ENCODE measurements at regions not wholly inside any gene's neighbourhood (a gene's known extent, or its start where the extent isn't known, plus 50 kb on each side); places are given as distances from the start of the nearest gene placed in this dataset.

GRCh38 chr21:16028941-16029464, 299.2 kb downstream of the USP25 start:
- H3K9me3 ChIP-seq (ENCODE audit: low read depth, low read length, poor library complexity, severe bottlenecking) = no peaks in the 10 kb centered on the region
- H3K27me3 ChIP-seq (replicated peaks; ENCODE audit: insufficient read depth, low read depth, low read length, poor library complexity) = no peaks in the 10 kb centered on the region
- BruUV-seq (replicated peaks) = no TSS peak
- no peak for TF ChIP-seq CTCF (conservative IDR thresholded peaks at IDR 0.05; ENCODE audit: low read depth, low read length)
- no peak for TF ChIP-seq EZH2 (IDR thresholded peaks at IDR 0.05; ENCODE audit: borderline replicate concordance, low read depth, low read length, poor library complexity, severe bottlenecking)
- POLR2A ChIA-PET (ENCODE audit: low non-redundant PET) = no interaction called here
- H3K4me1 ChIP-seq (ENCODE audit: insufficient read depth, low read length, poor library complexity, severe bottlenecking) = no peaks in the 10 kb centered on the region
- no peak for DNase-seq (ENCODE audit: low spot score)
- H3K27ac ChIP-seq (ENCODE audit: low read depth, low read length, poor library complexity, severe bottlenecking) = no peak overlapping the region
- H3K4me3 ChIP-seq (ENCODE audit: low read depth, low read length, poor library complexity, severe bottlenecking) = no peak overlapping the region
- CTCF ChIA-PET = no interaction called here
- intact Hi-C loops (cut with micrococcal nuclease; ENCODE audit: unreplicated experiment) = no loop called here
- H3K36me3 ChIP-seq (ENCODE audit: insufficient read depth, low read length, poor library complexity, severe bottlenecking) = no peaks in the 10 kb centered on the region

- DNase-seq (ENCODE audit: low spot score) = no peak
- no peaks in the 10 kb centered on the region for H3K36me3 ChIP-seq (ENCODE audit: insufficient read depth, low read length, poor library complexity, severe bottlenecking)
- no peaks in the 10 kb centered on the region for H3K4me1 ChIP-seq (ENCODE audit: insufficient read depth, low read length, poor library complexity, severe bottlenecking)
- ChIA-PET POLR2A (ENCODE audit: low non-redundant PET) (no interaction called here), CTCF (no interaction called here)
- BruUV-seq (replicated peaks) = no TSS peak
- H3K27me3 ChIP-seq (replicated peaks; ENCODE audit: insufficient read depth, low read depth, low read length, poor library complexity) = no peaks in the 10 kb centered on the region
- no peak for TF ChIP-seq CTCF (conservative IDR thresholded peaks at IDR 0.05; ENCODE audit: low read depth, low read length)
- TF ChIP-seq EZH2 (IDR thresholded peaks at IDR 0.05; ENCODE audit: borderline replicate concordance, low read depth, low read length, poor library complexity, severe bottlenecking) = no peak
- no peak overlapping the region for H3K27ac ChIP-seq (ENCODE audit: low read depth, low read length, poor library complexity, severe bottlenecking)
- H3K4me3 ChIP-seq (ENCODE audit: low read depth, low read length, poor library complexity, severe bottlenecking) = no peak overlapping the region
- H3K9me3 ChIP-seq (ENCODE audit: low read depth, low read length, poor library complexity, severe bottlenecking) = no peaks in the 10 kb centered on the region
- intact Hi-C loops (cut with micrococcal nuclease; ENCODE audit: unreplicated experiment) = no loop called here
Measured at GRCh38 chr21:16033193-16033592, 303.4 kb downstream of the USP25 start.

GRCh38 chr21:16034446-16035190, 304.8 kb downstream of the USP25 start:
- CTCF ChIA-PET = no interaction called here
- BruUV-seq (replicated peaks) = no TSS peak
- POLR2A ChIA-PET (ENCODE audit: low non-redundant PET) = no interaction called here
- no peak for DNase-seq (ENCODE audit: low spot score)
- H3K27ac ChIP-seq (ENCODE audit: low read depth, low read length, poor library complexity, severe bottlenecking) = no peak overlapping the region
- TF ChIP-seq CTCF (conservative IDR thresholded peaks at IDR 0.05; ENCODE audit: low read depth, low read length) (no peak), EZH2 (IDR thresholded peaks at IDR 0.05; ENCODE audit: borderline replicate concordance, low read depth, low read length, poor library complexity, severe bottlenecking) (no peak)
- H3K27me3 ChIP-seq (replicated peaks; ENCODE audit: insufficient read depth, low read depth, low read length, poor library complexity) = no peaks in the 10 kb centered on the region
- no peaks in the 10 kb centered on the region for H3K9me3 ChIP-seq (ENCODE audit: low read depth, low read length, poor library complexity, severe bottlenecking)
- no peaks in the 10 kb centered on the region for H3K4me1 ChIP-seq (ENCODE audit: insufficient read depth, low read length, poor library complexity, severe bottlenecking)
- intact Hi-C loops (cut with micrococcal nuclease; ENCODE audit: unreplicated experiment) = no loop called here
- no peaks in the 10 kb centered on the region for H3K36me3 ChIP-seq (ENCODE audit: insufficient read depth, low read length, poor library complexity, severe bottlenecking)
- H3K4me3 ChIP-seq (ENCODE audit: low read depth, low read length, poor library complexity, severe bottlenecking) = no peak overlapping the region

Data from A673 (cell line).